Astrocyte of the cerebellum (primary cell): ENCODE measurements at regions not wholly inside any gene's neighbourhood (a gene's known extent, or its start where the extent isn't known, plus 50 kb on each side); places are given as distances from the start of the nearest gene placed in this dataset.
"Not testable (repeated sequence)": the region's sequence is repeated elsewhere in the genome, so short reads cannot be mapped to it uniquely, and the experiment has no call there.

Experiments
- DNase-seq: peaks from one replicate; pipeline ENCODE4 v3.0.0-alpha.2; 2011; ENCODE audit warnings: low read depth
- H3K4me3 ChIP-seq: 2 replicates; pipeline ENCODE4 v1.5.1; 2011; ENCODE audit warnings: mild to moderate bottlenecking, low read depth, low read length, moderate library complexity
- in situ Hi-C: cut with HindIII; loops from 2 replicates; pipeline ENCODE4 v1.10.0; 2017; ENCODE audit warnings: low sequenced_read_pairs
- TF ChIP-seq, protein P1 (sequence below): IDR thresholded peaks from 2 replicates; pipeline ENCODE4 v1.5.1; 2012; ENCODE audit warnings: low read length, low read depth, moderate library complexity, mild to moderate bottlenecking; ENCODE audit errors: missing control alignments

DNA sequence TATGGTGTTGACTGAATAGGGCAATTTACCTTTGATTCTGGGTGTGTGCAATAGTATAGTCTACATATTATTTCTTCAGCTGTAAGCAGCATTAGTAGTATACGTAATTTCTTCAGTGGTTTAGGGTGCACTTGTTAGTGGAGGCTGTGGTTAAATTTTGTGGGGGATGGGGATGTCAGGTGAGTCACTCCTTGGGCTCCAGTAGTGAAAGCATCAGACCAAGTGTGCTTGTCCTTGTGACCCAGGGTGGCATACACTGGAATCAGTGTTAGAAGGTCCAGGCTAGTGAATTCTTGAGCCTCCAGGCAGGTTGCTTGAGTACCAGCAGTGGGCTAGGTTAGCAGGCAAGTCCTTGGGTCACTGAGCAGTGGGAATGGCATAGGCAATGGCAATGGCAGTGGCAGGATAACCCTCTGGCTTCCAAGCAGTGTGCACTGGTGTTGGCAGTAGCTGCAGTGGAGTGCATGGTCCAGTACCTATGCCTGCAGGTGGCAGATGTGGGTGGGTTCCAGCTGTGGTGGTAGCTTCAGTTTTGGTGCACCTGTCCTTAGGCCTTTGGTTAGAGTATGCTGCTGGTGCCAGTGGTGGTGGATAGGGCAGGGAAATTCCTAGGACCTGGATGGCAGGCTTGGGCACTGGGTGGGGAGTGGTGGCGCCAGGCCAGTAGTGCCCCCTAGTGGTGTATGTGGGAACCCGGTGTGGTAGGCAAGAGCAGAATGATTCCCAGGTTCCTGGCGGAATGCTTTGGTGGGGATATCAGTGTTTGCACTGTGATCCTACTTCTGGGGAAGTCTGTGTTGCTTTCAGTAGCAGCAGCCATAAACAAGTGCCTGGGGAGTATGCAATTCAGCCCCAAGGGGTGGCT is 531.0 kb downstream of the SMARCA1 start:
- H3K4me3 ChIP-seq: no peak overlapping the region
- in situ Hi-C loops: no loop called here
- DNase-seq: no peak
- TF ChIP-seq, protein P1, sequence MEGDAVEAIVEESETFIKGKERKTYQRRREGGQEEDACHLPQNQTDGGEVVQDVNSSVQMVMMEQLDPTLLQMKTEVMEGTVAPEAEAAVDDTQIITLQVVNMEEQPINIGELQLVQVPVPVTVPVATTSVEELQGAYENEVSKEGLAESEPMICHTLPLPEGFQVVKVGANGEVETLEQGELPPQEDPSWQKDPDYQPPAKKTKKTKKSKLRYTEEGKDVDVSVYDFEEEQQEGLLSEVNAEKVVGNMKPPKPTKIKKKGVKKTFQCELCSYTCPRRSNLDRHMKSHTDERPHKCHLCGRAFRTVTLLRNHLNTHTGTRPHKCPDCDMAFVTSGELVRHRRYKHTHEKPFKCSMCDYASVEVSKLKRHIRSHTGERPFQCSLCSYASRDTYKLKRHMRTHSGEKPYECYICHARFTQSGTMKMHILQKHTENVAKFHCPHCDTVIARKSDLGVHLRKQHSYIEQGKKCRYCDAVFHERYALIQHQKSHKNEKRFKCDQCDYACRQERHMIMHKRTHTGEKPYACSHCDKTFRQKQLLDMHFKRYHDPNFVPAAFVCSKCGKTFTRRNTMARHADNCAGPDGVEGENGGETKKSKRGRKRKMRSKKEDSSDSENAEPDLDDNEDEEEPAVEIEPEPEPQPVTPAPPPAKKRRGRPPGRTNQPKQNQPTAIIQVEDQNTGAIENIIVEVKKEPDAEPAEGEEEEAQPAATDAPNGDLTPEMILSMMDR: no peak

DNA sequence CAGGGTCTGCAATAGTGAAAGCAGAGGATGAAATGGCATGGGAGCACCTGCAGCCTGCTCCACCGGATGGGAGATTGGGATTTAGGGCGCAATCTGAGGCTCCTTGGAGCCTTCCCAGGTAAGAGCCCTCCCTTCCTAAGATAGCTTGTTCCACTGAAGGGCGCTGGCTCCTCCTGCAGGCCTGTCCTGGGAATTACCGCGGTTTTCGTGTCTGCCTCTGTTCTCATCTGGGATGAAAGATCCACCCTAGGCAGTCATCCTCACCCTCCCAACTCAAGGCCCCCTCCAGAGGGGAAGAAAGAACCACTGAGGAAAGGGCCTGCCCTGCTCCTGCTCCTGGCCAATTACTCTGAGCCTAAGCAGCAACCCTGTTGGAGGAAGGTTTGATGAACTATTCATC is 547.5 kb downstream of the SMARCA1 start:
- no peak for DNase-seq
- no peak overlapping the region for H3K4me3 ChIP-seq
- in situ Hi-C loops: no loop called here
- TF ChIP-seq, protein P1: peak; percentile 63

DNA sequence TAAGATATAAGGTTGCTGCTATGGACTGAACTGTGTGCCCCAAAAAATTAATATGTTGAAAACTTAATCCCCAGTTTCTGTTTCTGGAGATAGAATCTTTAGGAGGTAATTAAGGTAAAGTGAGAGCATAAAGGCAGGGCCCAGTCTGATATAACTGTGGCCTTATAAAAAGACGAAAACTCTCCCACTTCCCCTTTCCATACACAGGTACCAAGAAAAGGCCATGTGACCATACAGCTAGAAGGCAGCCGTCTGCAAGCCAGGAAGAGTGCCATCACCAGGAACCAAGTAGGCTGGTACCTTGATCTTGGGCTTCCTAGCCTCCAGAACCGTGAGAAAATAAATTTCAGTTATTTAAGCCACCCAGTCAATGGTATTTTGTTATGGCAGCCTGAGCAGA is 550.3 kb downstream of the SMARCA1 start:
- no peak overlapping the region for H3K4me3 ChIP-seq
- in situ Hi-C loops: no loop called here
- DNase-seq: no peak
- TF ChIP-seq, protein P1: no peak

DNA sequence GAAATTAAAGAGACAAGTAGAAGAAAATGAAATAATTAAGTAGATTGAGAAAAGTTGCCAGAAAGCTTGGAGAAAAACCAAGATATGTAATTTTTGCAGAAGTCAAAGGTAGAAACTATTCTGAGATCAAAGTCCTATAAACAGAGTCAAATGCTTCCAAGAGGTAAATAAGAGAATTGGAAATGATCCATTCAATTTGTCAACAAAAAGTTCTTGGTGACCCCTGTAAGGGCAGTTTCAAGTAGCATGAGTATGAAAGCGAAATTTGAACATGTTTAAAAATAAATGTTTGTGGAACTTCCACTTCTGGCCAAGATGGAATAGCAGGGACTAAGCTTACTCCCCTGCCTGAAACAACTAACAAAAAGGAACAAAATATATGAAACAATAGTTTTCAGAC is 562.0 kb downstream of the SMARCA1 start:
- in situ Hi-C loops: no loop called here
- no peak for DNase-seq
- H3K4me3 ChIP-seq: no peak overlapping the region
- TF ChIP-seq, protein P1: no peak

DNA sequence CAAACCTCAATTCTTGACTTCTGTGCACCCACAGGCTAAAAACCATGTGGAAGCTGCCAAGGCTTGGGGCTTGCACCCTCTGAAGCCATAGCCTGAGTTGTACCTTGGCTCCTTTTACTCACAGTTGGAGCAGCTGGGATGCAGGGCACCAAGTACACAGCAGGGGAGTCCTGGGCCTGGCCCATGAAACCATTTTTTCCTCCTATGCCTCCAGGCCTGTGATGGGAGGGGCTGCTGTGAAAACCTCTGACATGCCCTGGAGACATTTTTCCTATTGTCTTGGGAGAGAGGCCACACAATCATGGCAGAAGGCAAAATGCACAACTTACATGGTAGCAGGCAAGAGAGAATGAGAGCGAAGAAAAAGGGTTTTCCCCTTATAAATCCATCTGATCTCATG is 568.6 kb downstream of the SMARCA1 start:
- H3K4me3 ChIP-seq, in situ Hi-C loops, DNase-seq: not testable (repeated sequence)

DNA sequence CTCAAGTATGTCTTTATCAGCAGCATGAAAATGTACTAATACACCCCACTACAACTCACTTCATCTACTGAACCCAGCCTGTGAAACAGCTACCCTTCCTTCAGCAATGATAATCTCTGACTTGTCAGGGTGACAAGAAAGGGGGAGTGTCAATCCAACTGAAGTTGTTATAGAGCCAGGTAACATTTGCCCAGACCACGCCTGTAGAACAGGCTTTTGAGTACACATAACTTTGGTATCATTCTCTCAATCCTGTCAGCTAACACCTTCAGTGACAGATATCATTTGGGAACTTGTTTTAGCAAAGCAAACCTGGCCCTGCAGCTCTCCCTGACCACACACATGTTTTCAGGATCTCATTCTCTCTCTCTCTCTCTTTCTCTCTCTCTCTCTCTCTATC is 592.2 kb downstream of the SMARCA1 start:
- H3K4me3 ChIP-seq: no peak overlapping the region
- DNase-seq: no peak
- TF ChIP-seq, protein P1: no peak
- in situ Hi-C loops: no loop called here

DNA sequence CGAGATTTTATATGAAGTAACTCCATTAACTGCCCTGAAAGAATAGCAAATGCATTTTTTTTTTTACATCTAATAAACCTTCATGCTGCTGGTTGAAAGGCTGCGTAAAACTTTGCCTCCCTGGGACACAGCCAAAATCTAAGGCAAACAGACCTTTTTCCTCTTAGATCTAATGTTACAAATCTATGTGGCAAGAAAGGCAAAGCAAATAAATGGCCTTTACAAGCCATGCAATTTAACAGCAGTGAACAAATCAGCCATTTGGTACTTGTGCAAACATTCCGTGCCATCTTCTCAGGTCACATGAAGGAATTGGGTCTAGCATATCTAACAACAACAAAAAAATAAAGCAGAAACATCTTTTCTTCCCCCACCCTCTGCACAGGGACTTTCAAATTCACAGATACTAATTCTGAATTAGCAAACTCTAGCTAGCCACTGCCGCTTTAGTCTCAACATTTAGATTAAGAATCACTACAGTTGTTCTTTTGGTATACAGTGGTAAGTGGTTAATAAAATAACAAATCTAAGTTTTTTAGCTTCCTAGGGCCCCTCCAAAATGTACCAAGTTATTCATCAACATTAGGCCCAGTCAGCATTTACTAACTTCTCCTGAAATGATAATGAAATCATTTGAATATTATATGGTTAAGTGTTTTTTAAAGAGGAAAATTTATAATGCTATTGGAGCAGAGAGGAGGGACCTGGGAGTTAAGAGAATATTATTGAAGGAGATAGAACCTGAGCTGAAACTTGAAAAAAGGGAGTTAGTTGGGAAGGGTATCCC is 593.8 kb downstream of the SMARCA1 start:
- TF ChIP-seq, protein P1: no peak
- in situ Hi-C loops: no loop called here
- no peak for DNase-seq
- no peak overlapping the region for H3K4me3 ChIP-seq
